GM12864 (cell line): ENCODE measurements at regions not wholly inside any gene's neighbourhood (a gene's known extent, or its start where the extent isn't known, plus 50 kb on each side); places are given as distances from the start of the nearest gene placed in this dataset.

ENCODE experiments used
- DNase-seq: peaks from one replicate; pipeline ENCODE4 v3.0.0-alpha.2; 2011; ENCODE audit warnings: low read depth
- H3K4me3 ChIP-seq: 2 replicates; pipeline ENCODE4 v1.5.1; 2011; ENCODE audit warnings: mild to moderate bottlenecking, low read depth, low read length, control low read depth
- TF ChIP-seq, protein P1 (sequence below): IDR thresholded peaks from 2 replicates; pipeline ENCODE4 v1.5.1; 2011; ENCODE audit warnings: low read depth, mild to moderate bottlenecking, moderate library complexity, low read length, control low read depth, inconsistent platforms; ENCODE audit errors: missing control alignments

GRCh38 chrX:68989456-68989855 lies 160.6 kb downstream of the EFNB1 start:
- TF ChIP-seq, protein P1, sequence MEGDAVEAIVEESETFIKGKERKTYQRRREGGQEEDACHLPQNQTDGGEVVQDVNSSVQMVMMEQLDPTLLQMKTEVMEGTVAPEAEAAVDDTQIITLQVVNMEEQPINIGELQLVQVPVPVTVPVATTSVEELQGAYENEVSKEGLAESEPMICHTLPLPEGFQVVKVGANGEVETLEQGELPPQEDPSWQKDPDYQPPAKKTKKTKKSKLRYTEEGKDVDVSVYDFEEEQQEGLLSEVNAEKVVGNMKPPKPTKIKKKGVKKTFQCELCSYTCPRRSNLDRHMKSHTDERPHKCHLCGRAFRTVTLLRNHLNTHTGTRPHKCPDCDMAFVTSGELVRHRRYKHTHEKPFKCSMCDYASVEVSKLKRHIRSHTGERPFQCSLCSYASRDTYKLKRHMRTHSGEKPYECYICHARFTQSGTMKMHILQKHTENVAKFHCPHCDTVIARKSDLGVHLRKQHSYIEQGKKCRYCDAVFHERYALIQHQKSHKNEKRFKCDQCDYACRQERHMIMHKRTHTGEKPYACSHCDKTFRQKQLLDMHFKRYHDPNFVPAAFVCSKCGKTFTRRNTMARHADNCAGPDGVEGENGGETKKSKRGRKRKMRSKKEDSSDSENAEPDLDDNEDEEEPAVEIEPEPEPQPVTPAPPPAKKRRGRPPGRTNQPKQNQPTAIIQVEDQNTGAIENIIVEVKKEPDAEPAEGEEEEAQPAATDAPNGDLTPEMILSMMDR: no peak
- H3K4me3 ChIP-seq: no peak overlapping the region
- DNase-seq: no peak

DNA sequence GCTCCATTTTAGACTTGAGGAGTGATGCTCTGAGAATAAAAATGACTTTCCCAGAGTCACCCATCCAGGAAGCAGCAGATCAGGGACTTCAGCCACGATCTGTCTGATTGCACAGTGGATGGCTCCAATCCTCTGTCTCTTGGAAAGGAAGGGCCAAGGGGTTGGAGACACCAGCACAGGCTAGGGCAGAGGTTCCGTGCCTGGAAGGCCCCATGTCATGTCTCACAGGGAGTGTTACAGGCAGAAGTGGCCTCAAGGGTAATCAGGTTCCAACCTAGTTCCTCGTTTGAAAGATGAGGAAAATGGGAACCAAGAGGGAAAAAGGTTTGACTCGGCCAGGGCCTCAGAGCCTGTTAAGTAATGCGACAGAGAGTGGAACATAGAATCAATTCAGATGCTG lies 160.0 kb downstream of the EFNB1 start:
- no peak for DNase-seq
- no peak overlapping the region for H3K4me3 ChIP-seq
- TF ChIP-seq, protein P1: no peak

DNA sequence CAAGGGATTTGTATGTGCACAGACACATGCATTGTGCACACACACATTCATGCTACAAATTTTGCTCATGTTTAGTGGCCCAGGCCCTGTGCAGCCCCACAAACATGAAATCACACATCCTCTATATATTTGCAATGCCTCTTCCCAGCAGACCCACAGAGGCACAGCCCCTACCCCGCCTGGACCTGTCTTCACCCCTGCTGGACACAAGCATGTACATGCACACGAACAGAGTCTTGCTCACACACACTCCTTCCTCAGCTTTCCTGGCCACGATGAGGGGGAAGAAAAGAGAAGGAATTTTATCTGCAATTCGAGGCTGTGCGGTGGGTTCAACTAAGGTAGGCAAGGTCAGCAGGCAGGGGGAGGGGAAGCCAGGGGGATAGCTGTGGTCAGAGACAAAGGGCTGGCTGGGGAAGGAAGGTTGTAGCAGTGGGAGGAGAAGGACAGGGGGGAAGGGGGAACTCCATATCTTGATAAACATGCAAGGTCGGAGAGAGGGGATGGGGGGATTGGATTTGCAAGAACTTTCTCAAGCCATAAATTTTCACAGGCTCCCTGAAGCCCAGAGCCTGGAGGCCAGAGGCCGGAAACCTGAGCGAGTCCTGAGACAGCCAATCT lies 156.4 kb downstream of the EFNB1 start:
- DNase-seq: no peak
- H3K4me3 ChIP-seq: no peak overlapping the region
- TF ChIP-seq, protein P1: no peak

DNA sequence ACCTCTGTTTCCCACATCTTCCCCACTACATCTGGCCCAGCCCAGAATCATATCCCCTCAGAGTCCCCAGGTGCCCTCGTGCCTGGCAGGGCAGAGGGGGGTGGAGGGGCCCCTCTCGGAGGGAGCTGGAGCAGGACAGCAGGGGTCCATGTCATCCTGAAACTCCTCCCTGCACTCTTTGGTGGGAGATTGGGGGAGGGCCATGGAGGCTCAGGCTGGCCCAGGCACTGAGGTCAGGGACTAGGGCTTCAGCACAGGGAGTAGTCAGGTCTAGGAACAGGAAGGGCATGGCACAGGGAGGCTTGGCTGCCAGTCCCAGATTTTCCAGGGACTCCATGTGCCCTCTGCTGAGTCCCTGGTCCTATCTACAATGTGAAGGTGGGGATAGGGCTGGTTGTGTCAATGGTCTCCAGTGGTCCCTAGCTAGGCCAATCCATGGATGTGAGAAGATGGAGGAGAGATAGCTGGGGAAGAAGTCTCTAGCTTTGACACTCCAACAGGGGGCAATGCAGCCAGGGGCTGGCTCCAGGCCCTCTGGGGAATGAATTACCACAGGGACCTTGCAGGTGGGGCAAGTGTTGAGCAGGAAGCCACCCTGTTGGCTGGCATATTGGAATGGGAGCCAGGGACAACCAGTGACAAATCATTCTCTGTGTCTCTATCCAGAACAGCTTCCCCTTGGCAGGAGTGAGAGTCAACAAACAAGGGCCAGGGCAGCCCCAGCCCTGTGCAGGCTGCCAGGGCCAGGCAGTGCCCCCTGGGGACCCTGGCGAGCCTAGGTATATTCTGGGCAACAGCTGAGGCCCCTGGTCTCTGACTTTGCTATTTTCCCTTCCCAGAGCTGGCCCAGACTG lies 154.4 kb downstream of the EFNB1 start:
- DNase-seq: no peak
- no peak overlapping the region for H3K4me3 ChIP-seq
- TF ChIP-seq, protein P1: no peak

DNA sequence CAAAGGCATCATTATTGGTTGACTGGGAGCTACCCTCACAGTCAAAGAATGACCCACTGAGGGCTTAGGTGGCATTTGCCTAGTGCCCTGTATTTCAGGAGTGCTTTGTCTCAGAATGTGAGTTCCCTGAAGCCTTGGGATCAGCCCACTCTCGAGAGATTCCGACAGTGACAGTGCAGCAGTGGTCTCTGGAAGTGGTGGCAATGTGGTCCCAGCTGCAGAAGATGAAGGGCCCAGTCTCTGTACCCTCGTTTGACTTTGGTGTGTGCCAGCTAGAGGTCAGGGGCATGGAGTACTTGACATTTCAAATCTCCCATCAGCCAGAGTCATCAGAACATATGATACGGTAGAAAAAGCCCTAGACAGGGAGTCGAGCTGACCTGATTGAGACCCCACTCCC lies 153.7 kb downstream of the EFNB1 start:
- no peak overlapping the region for H3K4me3 ChIP-seq
- DNase-seq: no peak
- TF ChIP-seq, protein P1: no peak

- TF ChIP-seq, protein P1: no peak
- no peak for DNase-seq
Measured at GRCh38 chrX:68980906-68981616, 152.2 kb downstream of the EFNB1 start.

More at GRCh38 chrX:68980906-68981616, 152.2 kb downstream of the EFNB1 start:
- H3K4me3 ChIP-seq: no peak overlapping the region
